Transverse colon (tissue), 4 donors: ENCODE measurements at regions not wholly inside any gene's neighbourhood (a gene's known extent, or its start where the extent isn't known, plus 50 kb on each side); places are given as distances from the start of the nearest gene placed in this dataset.

Experiments
- POLR2A ChIP-seq: fragments of 450-650 bp; IDR thresholded peaks from one replicate; pipeline ENCODE4 v1.6.1; 2016; ENCODE audit warnings: antibody characterized with exemption, mild to moderate bottlenecking, moderate library complexity
- POLR2AphosphoS5 ChIP-seq, 3 donors: sonication (generic); formaldehyde crosslinking; IDR thresholded peaks; one replicate each; pipeline ENCODE4 v1.6.1; 2016; ENCODE audit warnings: antibody characterized with exemption in 3 of 3
- TF ChIP-seq, protein P1 (sequence below), 5 experiments: fragments of 200-600 bp in 3 of 5; fragments of 450-650 bp in 2 of 5; sonication (generic) in 3 of 5; IDR thresholded peaks; 1 replicate in 2 of 5; 2 replicates in 3 of 5; pipeline ENCODE4 v1.5.1; 2016 to 2017; ENCODE audit warnings: antibody characterized with exemption in 5 of 5, inconsistent platforms in 3 of 5, mild to moderate bottlenecking in 2 of 5, moderate library complexity in 1 of 5

DNA sequence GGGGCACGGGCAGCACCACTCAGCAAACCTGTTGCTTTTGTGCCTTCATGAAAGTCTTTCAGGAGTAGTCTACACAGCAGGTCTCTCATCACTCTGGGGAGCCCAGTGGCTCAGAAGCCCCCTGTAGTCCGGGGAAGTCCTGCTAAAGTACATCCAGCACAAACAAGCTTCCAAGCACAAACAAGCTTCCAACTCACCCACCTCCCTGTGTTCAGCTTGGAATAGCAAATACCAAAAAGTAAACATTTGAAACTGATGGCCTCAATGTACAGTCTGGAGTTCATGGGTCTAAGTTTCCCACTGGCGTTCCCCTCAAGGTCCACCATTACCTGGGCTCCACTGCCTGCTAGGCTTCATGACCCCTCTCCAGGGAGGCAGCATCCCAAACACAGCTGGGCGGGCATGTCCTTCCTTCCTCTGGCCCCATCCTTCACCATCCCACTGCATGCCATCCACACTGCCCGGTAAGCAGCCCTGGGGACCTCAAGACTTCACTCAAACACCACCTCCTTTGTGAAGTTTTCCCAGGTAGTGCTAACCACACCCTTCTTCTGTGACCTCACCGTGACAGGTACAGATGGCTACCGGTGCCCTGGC is 62.8 kb upstream of the SIAH1 start:
- TF ChIP-seq, protein P1, sequence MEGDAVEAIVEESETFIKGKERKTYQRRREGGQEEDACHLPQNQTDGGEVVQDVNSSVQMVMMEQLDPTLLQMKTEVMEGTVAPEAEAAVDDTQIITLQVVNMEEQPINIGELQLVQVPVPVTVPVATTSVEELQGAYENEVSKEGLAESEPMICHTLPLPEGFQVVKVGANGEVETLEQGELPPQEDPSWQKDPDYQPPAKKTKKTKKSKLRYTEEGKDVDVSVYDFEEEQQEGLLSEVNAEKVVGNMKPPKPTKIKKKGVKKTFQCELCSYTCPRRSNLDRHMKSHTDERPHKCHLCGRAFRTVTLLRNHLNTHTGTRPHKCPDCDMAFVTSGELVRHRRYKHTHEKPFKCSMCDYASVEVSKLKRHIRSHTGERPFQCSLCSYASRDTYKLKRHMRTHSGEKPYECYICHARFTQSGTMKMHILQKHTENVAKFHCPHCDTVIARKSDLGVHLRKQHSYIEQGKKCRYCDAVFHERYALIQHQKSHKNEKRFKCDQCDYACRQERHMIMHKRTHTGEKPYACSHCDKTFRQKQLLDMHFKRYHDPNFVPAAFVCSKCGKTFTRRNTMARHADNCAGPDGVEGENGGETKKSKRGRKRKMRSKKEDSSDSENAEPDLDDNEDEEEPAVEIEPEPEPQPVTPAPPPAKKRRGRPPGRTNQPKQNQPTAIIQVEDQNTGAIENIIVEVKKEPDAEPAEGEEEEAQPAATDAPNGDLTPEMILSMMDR (IDR thresholded peaks at IDR 0.05) = no peak
- TF ChIP-seq POLR2A (no peak), POLR2AphosphoS5 (IDR thresholded peaks at IDR 0.05) (no peak)
